RWPE1 (cell line): ENCODE measurements at regions not wholly inside any gene's neighbourhood (a gene's known extent, or its start where the extent isn't known, plus 50 kb on each side); places are given as distances from the start of the nearest gene placed in this dataset.

ENCODE experiments used
- CTCF ChIA-PET: fragments of 350-600 bp; sonication (Branson Sonifier 250); formaldehyde crosslinking; extraction: SDS; loops from one replicate; lab custom pipeline; 2021; lab: Yijun Ruan, JAX
- POLR2A ChIA-PET: fragments of 400-600 bp; formaldehyde crosslinking; extraction: SDS; loops from one replicate; lab custom pipeline; 2020; ENCODE audit warnings: antibody characterized with exemption; ENCODE audit not compliant: low non-redundant PET; lab: Yijun Ruan, JAX
- DNase-seq: peaks from one replicate; pipeline ENCODE4 v3.0.0; 2012; ENCODE audit warnings: low spot score
- H3K27ac ChIP-seq: fragments of 450-650 bp; 2 replicates; pipeline ENCODE4 v1.5.1; 2017
- TF ChIP-seq, protein P1 (sequence below): fragments of 450-650 bp; conservative IDR thresholded peaks from 2 replicates; pipeline ENCODE4 v1.5.1; 2017; ENCODE audit warnings: low read depth, mild to moderate bottlenecking

GRCh38 chr5:115402092-115402491 is 105.6 kb upstream of the CCDC112 start:
- TF ChIP-seq, protein P1, sequence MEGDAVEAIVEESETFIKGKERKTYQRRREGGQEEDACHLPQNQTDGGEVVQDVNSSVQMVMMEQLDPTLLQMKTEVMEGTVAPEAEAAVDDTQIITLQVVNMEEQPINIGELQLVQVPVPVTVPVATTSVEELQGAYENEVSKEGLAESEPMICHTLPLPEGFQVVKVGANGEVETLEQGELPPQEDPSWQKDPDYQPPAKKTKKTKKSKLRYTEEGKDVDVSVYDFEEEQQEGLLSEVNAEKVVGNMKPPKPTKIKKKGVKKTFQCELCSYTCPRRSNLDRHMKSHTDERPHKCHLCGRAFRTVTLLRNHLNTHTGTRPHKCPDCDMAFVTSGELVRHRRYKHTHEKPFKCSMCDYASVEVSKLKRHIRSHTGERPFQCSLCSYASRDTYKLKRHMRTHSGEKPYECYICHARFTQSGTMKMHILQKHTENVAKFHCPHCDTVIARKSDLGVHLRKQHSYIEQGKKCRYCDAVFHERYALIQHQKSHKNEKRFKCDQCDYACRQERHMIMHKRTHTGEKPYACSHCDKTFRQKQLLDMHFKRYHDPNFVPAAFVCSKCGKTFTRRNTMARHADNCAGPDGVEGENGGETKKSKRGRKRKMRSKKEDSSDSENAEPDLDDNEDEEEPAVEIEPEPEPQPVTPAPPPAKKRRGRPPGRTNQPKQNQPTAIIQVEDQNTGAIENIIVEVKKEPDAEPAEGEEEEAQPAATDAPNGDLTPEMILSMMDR: no peak
- ChIA-PET POLR2A (no interaction called here), CTCF (interaction anchor here (0.7 kb wide), 2 partner anchors 24 to 172 kb away, joined by 3 read pairs; no protein-coding TSS in a partner anchor)
- H3K27ac ChIP-seq: no peak overlapping the region
- no peak for DNase-seq

DNA sequence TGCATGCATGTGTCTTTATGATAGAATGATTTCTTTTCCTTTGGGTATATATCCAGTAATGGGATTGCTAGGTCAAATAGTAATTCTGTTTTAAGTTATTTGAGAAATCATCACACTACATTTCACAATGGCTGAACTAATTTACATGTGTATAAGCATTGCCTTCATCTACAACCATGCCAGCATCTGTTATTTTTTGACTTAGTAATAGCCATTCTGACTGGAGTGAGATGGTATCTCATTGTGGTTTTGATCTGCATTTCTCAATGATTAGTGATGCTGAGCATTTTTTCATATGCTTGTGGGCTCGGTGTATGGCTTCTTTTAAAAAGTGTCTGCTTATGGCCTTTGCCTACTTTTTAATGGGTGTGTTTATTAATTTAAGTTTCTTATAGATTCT is 102.3 kb upstream of the CCDC112 start:
- POLR2A ChIA-PET: no interaction called here
- CTCF ChIA-PET: no interaction called here
- TF ChIP-seq, protein P1: no peak
- DNase-seq: no peak
- no peak overlapping the region for H3K27ac ChIP-seq

- DNase-seq: no peak
- POLR2A ChIA-PET: no interaction called here
- TF ChIP-seq, protein P1: no peak
- H3K27ac ChIP-seq: no peak overlapping the region
- CTCF ChIA-PET: no interaction called here
Measured at GRCh38 chr5:115396688-115397087, 100.2 kb upstream of the CCDC112 start.

DNA sequence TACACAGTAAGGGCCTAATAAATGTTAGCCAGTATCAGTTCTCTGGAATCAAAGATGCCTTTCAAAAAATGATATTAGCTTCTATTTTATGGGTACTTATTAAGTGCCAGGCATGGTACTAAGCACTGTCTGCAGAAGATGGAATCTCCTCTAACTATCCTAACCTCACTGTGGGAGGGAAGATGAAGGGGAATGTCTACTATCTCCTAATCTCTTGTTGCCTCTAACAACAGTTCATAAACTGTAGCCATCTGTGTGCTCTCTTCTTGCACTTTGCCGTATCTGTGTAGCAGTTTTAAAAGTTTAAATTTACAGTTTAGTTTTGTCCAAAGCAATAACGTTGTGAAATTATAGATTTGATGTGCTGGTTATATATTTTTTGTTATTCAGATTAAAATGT is 99.6 kb upstream of the CCDC112 start:
- ChIA-PET CTCF (no interaction called here), POLR2A (no interaction called here)
- TF ChIP-seq, protein P1: no peak
- no peak for DNase-seq
- no peak overlapping the region for H3K27ac ChIP-seq

DNA sequence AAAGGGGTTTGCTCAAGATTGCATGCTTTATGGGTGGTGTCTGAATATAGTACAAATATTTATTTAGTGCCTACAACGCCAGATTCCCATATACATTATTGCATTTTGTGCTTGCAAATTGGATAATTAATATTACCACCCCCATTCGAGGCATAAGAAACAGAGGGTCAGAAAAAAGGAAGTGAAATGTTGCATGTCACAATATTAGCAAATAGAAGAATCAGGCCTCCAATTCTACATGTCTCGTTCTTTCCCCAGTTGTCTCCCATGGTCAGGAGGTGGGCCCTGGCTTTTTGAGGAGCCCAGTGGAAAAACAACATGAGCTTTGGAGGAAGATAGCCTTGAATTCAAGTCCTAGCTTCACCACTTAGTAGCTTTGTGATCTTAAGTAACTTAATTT is 98.1 kb upstream of the CCDC112 start:
- no peak for DNase-seq
- TF ChIP-seq, protein P1: no peak
- ChIA-PET POLR2A (no interaction called here), CTCF (no interaction called here)
- no peak overlapping the region for H3K27ac ChIP-seq

DNA sequence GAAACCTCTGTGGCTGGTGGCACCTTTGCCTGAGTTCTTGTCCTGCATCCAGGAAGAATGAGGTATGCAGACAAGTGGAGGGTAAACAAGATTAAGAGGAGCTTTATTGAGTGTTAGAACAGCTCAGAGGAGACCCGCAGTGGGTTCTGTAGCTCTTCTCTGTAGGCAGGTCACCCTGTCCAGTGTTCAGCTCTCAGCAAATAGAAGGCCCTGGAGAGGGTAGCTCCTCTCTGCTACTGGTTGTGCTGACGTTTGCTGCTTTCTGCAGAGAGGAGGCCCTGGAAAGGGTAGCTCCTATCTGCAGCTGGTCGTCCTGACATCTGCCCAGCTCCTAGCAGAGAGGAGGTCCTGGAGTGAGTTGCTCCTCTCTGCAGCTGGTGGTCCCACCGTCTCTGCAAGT is 96.8 kb upstream of the CCDC112 start:
- ChIA-PET POLR2A (interaction anchor here (0.6 kb wide), 1 partner anchor 230 kb away, joined by 4 read pairs; no protein-coding TSS in a partner anchor), CTCF (interaction anchor here (0.6 kb wide), 1 partner anchor 1796 kb away, joined by 3 read pairs; no protein-coding TSS in a partner anchor)
- H3K27ac ChIP-seq: no peak overlapping the region
- TF ChIP-seq, protein P1: no peak
- no peak for DNase-seq
